Panc1 (cell line): ENCODE measurements at regions not wholly inside any gene's neighbourhood (a gene's known extent, or its start where the extent isn't known, plus 50 kb on each side); places are given as distances from the start of the nearest gene placed in this dataset.

Experiments
- ATAC-seq: fragments of 200-7000 bp; cut with Tn5 transposase; 2 replicates; pipeline ENCODE4 v1.9.1; 2020; ENCODE audit warnings: mild to moderate bottlenecking, moderate library complexity
- BruUV-seq: library from RNA; stranded (reverse); fragments of 400-500 nt; replicated peaks from 2 replicates; lab custom pipeline; 2021; lab: Mats Ljungman, UMichigan
- CTCF ChIA-PET: fragments of 300-600 bp; sonication (Branson Sonifier 250); formaldehyde crosslinking; loops from one replicate; lab custom pipeline; 2022; ENCODE audit warnings: antibody characterized with exemption; lab: Charles Lee
- POLR2A ChIA-PET: fragments of 300-600 bp; sonication (Branson Sonifier 250); formaldehyde crosslinking; loops from one replicate; lab custom pipeline; 2022; ENCODE audit warnings: antibody characterized with exemption; lab: Charles Lee
- DNase-seq: peaks from one replicate; pipeline ENCODE4 v3.0.0-alpha.2; 2010; ENCODE audit warnings: low read depth, low spot score
- H3K27ac ChIP-seq: 2 replicates; pipeline ENCODE4 v1.5.1; 2011; ENCODE audit warnings: mild to moderate bottlenecking, low read length, inconsistent platforms
- H3K27me3 ChIP-seq: fragments of 200-500 bp; sonication (Bioruptor generic); 2 replicates; pipeline ENCODE4 v1.6.0; 2014; ENCODE audit warnings: low read length, inconsistent platforms; ENCODE audit not compliant: control insufficient read depth, insufficient read depth
- H3K36me3 ChIP-seq: fragments of 200-500 bp; sonication (Bioruptor generic); 2 replicates; pipeline ENCODE4 v1.5.1; 2014; ENCODE audit warnings: inconsistent platforms, mild to moderate bottlenecking, low read length, moderate library complexity; ENCODE audit not compliant: control insufficient read depth, insufficient read depth
- H3K4me1 ChIP-seq: 2 replicates; pipeline ENCODE4 v1.5.1; 2011; ENCODE audit warnings: inconsistent platforms, mild to moderate bottlenecking, low read length, moderate library complexity; ENCODE audit not compliant: control insufficient read depth, insufficient read depth
- H3K4me3 ChIP-seq, 2 experiments: 2 replicates each; pipeline ENCODE4 v1.5.1; 2011 to 2012; ENCODE audit warnings: low read depth in 2 of 2, low read length in 2 of 2, mild to moderate bottlenecking in 2 of 2, inconsistent platforms in 1 of 2, moderate library complexity in 1 of 2
- H3K9me3 ChIP-seq: fragments of 200-500 bp; sonication (Bioruptor generic); 2 replicates; pipeline ENCODE4 v1.5.1; 2014; ENCODE audit warnings: low read depth, mild to moderate bottlenecking, inconsistent platforms, low read length, moderate library complexity; ENCODE audit not compliant: control insufficient read depth, insufficient read depth
- POLR2AphosphoS5 ChIP-seq: IDR thresholded peaks from 2 replicates; pipeline ENCODE4 v1.6.1; 2012; ENCODE audit warnings: mild to moderate bottlenecking, low read depth, low read length, moderate library complexity
- SIN3A ChIP-seq: IDR thresholded peaks from 2 replicates; pipeline ENCODE4 v1.6.1; 2012; ENCODE audit warnings: low read depth, mild to moderate bottlenecking, low read length, moderate library complexity, borderline replicate concordance; ENCODE audit not compliant: insufficient read depth
- TCF7L2 ChIP-seq: IDR thresholded peaks from 2 replicates; pipeline ENCODE4 v1.6.1; 2011; ENCODE audit warnings: mild to moderate bottlenecking, low read depth, low read length, inconsistent platforms
- in situ Hi-C: cut with HindIII; loops from 2 replicates; pipeline ENCODE4 v1.10.0; 2016; ENCODE audit warnings: low sequenced_read_pairs, low pct_unique_long_range_greater_than_20kb
- intact Hi-C: fragments of 100-400 bp; cut with micrococcal nuclease; formaldehyde crosslinking; loops from one replicate; pipeline ENCODE4 v1.10.0; 2022; ENCODE audit not compliant: unreplicated experiment
- TF ChIP-seq, protein P1 (sequence below), 2 experiments: IDR thresholded peaks; 2 replicates each; pipeline ENCODE4 v1.6.1; 2011 to 2012; ENCODE audit warnings: low read depth in 2 of 2, control low read depth in 1 of 2, low read length in 1 of 2, mild to moderate bottlenecking in 1 of 2, moderate library complexity in 1 of 2; ENCODE audit not compliant: insufficient read depth in 1 of 2
- TF ChIP-seq, protein P2 (sequence below): fragments of 450-650 bp; IDR thresholded peaks from 2 replicates; pipeline ENCODE4 v1.5.1; 2017; ENCODE audit warnings: mild to moderate bottlenecking

- no peak overlapping the region for H3K4me3 ChIP-seq
- H3K36me3 ChIP-seq: no peaks in the 10 kb centered on the region
- no peak for DNase-seq
- ChIA-PET CTCF (no interaction called here), POLR2A (no interaction called here)
- no peak overlapping the region for H3K27ac ChIP-seq
- TF ChIP-seq, protein P1, sequence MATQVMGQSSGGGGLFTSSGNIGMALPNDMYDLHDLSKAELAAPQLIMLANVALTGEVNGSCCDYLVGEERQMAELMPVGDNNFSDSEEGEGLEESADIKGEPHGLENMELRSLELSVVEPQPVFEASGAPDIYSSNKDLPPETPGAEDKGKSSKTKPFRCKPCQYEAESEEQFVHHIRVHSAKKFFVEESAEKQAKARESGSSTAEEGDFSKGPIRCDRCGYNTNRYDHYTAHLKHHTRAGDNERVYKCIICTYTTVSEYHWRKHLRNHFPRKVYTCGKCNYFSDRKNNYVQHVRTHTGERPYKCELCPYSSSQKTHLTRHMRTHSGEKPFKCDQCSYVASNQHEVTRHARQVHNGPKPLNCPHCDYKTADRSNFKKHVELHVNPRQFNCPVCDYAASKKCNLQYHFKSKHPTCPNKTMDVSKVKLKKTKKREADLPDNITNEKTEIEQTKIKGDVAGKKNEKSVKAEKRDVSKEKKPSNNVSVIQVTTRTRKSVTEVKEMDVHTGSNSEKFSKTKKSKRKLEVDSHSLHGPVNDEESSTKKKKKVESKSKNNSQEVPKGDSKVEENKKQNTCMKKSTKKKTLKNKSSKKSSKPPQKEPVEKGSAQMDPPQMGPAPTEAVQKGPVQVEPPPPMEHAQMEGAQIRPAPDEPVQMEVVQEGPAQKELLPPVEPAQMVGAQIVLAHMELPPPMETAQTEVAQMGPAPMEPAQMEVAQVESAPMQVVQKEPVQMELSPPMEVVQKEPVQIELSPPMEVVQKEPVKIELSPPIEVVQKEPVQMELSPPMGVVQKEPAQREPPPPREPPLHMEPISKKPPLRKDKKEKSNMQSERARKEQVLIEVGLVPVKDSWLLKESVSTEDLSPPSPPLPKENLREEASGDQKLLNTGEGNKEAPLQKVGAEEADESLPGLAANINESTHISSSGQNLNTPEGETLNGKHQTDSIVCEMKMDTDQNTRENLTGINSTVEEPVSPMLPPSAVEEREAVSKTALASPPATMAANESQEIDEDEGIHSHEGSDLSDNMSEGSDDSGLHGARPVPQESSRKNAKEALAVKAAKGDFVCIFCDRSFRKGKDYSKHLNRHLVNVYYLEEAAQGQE (IDR thresholded peaks at IDR 0.05; ENCODE audit: insufficient read depth in 1 of 2, low read depth in 2 of 2, low read length in 1 of 2): no peak
- TF ChIP-seq POLR2AphosphoS5 (no peak), TCF7L2 (no peak), SIN3A (no peak)
- TF ChIP-seq, protein P2, sequence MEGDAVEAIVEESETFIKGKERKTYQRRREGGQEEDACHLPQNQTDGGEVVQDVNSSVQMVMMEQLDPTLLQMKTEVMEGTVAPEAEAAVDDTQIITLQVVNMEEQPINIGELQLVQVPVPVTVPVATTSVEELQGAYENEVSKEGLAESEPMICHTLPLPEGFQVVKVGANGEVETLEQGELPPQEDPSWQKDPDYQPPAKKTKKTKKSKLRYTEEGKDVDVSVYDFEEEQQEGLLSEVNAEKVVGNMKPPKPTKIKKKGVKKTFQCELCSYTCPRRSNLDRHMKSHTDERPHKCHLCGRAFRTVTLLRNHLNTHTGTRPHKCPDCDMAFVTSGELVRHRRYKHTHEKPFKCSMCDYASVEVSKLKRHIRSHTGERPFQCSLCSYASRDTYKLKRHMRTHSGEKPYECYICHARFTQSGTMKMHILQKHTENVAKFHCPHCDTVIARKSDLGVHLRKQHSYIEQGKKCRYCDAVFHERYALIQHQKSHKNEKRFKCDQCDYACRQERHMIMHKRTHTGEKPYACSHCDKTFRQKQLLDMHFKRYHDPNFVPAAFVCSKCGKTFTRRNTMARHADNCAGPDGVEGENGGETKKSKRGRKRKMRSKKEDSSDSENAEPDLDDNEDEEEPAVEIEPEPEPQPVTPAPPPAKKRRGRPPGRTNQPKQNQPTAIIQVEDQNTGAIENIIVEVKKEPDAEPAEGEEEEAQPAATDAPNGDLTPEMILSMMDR: no peak
- no peaks in the 10 kb centered on the region for H3K27me3 ChIP-seq
- no peaks in the 10 kb centered on the region for H3K4me1 ChIP-seq
- in situ Hi-C loops (no loop called here), intact Hi-C loops (no loop called here)
- no TSS peak for BruUV-seq
- no peaks in the 10 kb centered on the region for H3K9me3 ChIP-seq
- no peak for ATAC-seq
Observed at GRCh38 chr2:210792000-210792399, 235.6 kb downstream of the CPS1 start.

DNA sequence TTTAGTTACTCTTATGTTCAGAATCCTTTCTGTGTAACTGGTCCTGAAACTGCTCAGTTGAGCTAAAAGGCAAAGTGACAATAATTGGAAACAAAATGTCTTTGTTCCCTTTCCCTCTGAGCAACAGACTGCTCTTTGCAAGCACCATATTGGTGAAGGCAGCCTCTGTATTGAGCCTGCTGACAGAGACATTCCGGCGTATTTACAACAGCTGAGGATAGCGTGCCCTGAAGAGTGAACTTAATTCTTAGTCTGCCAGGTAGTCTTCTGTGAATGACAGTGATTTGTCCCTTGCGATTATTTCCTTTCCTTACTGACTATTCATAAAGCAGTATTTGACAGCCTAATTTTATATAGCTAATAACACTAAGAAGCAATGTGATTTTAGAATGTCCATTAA is 239.1 kb downstream of the CPS1 start:
- Histone ChIP-seq H3K27ac (no peak overlapping the region), H3K4me3 (no peak overlapping the region), H3K9me3 (no peaks in the 10 kb centered on the region), H3K36me3 (no peaks in the 10 kb centered on the region), H3K4me1 (no peaks in the 10 kb centered on the region), H3K27me3 (no peaks in the 10 kb centered on the region)
- TF ChIP-seq SIN3A: no peak
- TF ChIP-seq, protein P1 (IDR thresholded peaks at IDR 0.05; ENCODE audit: insufficient read depth in 1 of 2, low read depth in 2 of 2, low read length in 1 of 2): no peak
- TF ChIP-seq, protein P2: no peak
- no peak for TF ChIP-seq TCF7L2
- no peak for TF ChIP-seq POLR2AphosphoS5
- intact Hi-C loops: no loop called here
- in situ Hi-C loops: no loop called here
- ATAC-seq (no peak), DNase-seq (no peak)
- no TSS peak for BruUV-seq
- CTCF ChIA-PET: no interaction called here
- POLR2A ChIA-PET: no interaction called here
